ENCODE measurements at regions not wholly inside any gene's neighbourhood (a gene's known extent, or its start where the extent isn't known, plus 50 kb on each side); places are given as distances from the start of the nearest gene placed in this dataset.

GRCh38 chr6:139625081-139625939 is 250.9 kb upstream of the CITED2 start (continued):
- TF ChIP-seq ATF3 (IDR thresholded peaks at IDR 0.05) (no peak), ATF3 (CRISPR knock-in tag; conservative IDR thresholded peaks at IDR 0.05) (no peak; the same call in 1 of the 2 replicates), ZBTB1 (CRISPR knock-in tag; IDR thresholded peaks at IDR 0.05; ENCODE audit: borderline replicate concordance, low read depth) (no peak), IFI16 (CRISPR knock-in tag; IDR thresholded peaks at IDR 0.05) (no peak), MAX (CRISPR knock-in tag; IDR thresholded peaks at IDR 0.05) (no peak), JUNB (CRISPR knock-in tag; conservative IDR thresholded peaks at IDR 0.05) (no peak), ZMIZ1 (IDR thresholded peaks at IDR 0.05; ENCODE audit: low read depth in 2 of 2, low read length in 2 of 2) (peak in 1 of 2 experiments; percentile 56; a peak in 1 of 4 replicates), PHF8 (IDR thresholded peaks at IDR 0.05; ENCODE audit: borderline replicate concordance, low read length) (no peak), SP1 (CRISPR knock-in tag; IDR thresholded peaks at IDR 0.05) (no peak), ZHX1 (conservative IDR thresholded peaks at IDR 0.05; ENCODE audit: low read length) (no peak), PCBP2 (IDR thresholded peaks at IDR 0.05; ENCODE audit: low read depth, low read length, poor library complexity, severe bottlenecking) (no peak), ETV1 (tag; conservative IDR thresholded peaks at IDR 0.05; ENCODE audit: low read depth) (no peak), ZNF592 (IDR thresholded peaks at IDR 0.05) (peak; percentile 72), ARID1B (IDR thresholded peaks at IDR 0.05) (peak; percentile 91), SMAD4 (CRISPR knock-in tag; conservative IDR thresholded peaks at IDR 0.05) (peak; percentile 90)

All from K562 (cell line).